Lower lobe of right lung (tissue), 2 donors: ENCODE measurements at regions not wholly inside any gene's neighbourhood (a gene's known extent, or its start where the extent isn't known, plus 50 kb on each side); places are given as distances from the start of the nearest gene placed in this dataset.

ENCODE experiments used
- ATAC-seq, 2 donors: fragments of 200-7000 bp; cut with Tn5 transposase; one replicate each; pipeline ENCODE4 v1.9.1; 2020 to 2022; ENCODE audit warnings: mild to moderate bottlenecking in 2 of 2, moderate library complexity in 2 of 2
- DNase-seq: peaks from one replicate; pipeline ENCODE4 v3.0.0-alpha.2; 2020
- H3K27ac ChIP-seq: fragments of 200-600 bp; one replicate; pipeline ENCODE4 v1.8.0; 2022
- H3K27me3 ChIP-seq: fragments of 200-600 bp; one replicate; pipeline ENCODE4 v1.8.0; 2022; ENCODE audit warnings: low read depth
- H3K36me3 ChIP-seq: fragments of 200-600 bp; one replicate; pipeline ENCODE4 v1.8.0; 2022; ENCODE audit warnings: mild to moderate bottlenecking
- H3K4me1 ChIP-seq: fragments of 200-600 bp; one replicate; pipeline ENCODE4 v1.8.0; 2022
- H3K4me3 ChIP-seq: fragments of 200-600 bp; one replicate; pipeline ENCODE4 v1.8.0; 2022; ENCODE audit warnings: mild to moderate bottlenecking
- H3K9me3 ChIP-seq: fragments of 200-600 bp; one replicate; pipeline ENCODE4 v1.8.0; 2022
- intact Hi-C: fragments of 100-400 bp; cut with DNase I; formaldehyde crosslinking; loops from one replicate; pipeline ENCODE4 v1.11.0; 2022
- TF ChIP-seq, protein P1 (sequence below): fragments of 200-600 bp; IDR thresholded peaks from one replicate; pipeline ENCODE4 v1.8.0; 2022; ENCODE audit warnings: antibody characterized with exemption, mild to moderate bottlenecking
- donor health status: DM: no; HTN: yes; CAD: no; lungs with severe emphysema.

DNA sequence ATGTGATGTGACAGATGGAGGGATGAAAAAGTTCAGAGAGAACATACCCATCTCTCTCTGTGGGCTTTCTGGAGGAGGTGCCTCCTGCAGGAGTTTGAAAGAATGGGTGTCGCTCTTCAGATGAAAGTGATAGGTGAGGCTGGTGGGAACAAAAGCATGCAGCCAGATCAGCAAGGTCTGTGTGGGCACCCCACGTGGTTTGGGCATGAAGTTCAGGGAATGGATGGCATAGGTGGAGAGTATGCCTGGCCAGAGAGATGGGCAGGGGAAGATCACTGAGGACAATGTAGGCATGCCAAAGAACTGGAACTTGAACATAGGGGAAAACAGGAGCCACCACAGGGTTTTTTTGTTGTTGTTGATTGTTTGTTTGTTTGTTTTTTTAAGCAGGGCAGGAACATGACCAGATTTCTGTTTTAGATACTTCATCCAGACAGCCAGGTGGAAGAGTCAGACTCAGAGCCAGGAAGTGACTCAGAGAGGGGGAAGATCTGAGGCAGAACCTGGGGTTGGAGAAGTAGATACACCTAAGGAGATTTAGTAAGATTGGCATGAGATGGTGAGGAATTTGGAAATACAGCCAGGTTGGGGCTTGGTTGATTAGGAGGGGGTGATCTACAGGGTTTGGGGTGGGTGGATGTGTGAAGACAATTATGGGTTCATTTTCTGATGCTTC lies 64.8 kb upstream of the CLSTN2 start:
- no peaks in the 10 kb centered on the region for H3K36me3 ChIP-seq
- no peaks in the 10 kb centered on the region for H3K27me3 ChIP-seq
- H3K4me3 ChIP-seq: no peak overlapping the region
- TF ChIP-seq, protein P1, sequence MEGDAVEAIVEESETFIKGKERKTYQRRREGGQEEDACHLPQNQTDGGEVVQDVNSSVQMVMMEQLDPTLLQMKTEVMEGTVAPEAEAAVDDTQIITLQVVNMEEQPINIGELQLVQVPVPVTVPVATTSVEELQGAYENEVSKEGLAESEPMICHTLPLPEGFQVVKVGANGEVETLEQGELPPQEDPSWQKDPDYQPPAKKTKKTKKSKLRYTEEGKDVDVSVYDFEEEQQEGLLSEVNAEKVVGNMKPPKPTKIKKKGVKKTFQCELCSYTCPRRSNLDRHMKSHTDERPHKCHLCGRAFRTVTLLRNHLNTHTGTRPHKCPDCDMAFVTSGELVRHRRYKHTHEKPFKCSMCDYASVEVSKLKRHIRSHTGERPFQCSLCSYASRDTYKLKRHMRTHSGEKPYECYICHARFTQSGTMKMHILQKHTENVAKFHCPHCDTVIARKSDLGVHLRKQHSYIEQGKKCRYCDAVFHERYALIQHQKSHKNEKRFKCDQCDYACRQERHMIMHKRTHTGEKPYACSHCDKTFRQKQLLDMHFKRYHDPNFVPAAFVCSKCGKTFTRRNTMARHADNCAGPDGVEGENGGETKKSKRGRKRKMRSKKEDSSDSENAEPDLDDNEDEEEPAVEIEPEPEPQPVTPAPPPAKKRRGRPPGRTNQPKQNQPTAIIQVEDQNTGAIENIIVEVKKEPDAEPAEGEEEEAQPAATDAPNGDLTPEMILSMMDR: no peak
- no peaks in the 10 kb centered on the region for H3K4me1 ChIP-seq
- DNase-seq: no peak
- intact Hi-C loops: no loop called here
- ATAC-seq: no peak
- H3K9me3 ChIP-seq: no peaks in the 10 kb centered on the region
- no peak overlapping the region for H3K27ac ChIP-seq

DNA sequence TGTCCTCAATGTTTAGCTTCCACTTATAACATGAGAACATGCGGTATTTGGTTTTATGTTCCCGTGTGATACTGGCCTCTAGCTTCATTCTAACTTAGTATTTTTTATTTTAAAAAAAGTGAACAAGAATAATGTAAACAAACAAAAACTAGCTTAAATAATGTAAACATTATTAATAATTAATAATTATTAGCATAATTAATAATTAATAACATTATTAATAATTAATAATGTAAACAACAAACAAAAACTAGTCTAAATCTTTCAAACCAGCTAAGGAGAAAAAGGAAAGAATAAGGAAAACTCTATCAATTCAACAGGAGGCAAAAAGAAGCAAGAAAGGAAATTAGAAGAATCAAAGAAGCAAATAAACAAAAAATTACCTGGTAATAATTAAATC lies 66.2 kb upstream of the CLSTN2 start:
- DNase-seq (no peak), ATAC-seq (no peak)
- no peaks in the 10 kb centered on the region for H3K4me1 ChIP-seq
- no peak overlapping the region for H3K4me3 ChIP-seq
- no peak overlapping the region for H3K27ac ChIP-seq
- no peaks in the 10 kb centered on the region for H3K36me3 ChIP-seq
- TF ChIP-seq, protein P1: no peak
- intact Hi-C loops: no loop called here
- no peaks in the 10 kb centered on the region for H3K9me3 ChIP-seq
- H3K27me3 ChIP-seq: no peaks in the 10 kb centered on the region

DNA sequence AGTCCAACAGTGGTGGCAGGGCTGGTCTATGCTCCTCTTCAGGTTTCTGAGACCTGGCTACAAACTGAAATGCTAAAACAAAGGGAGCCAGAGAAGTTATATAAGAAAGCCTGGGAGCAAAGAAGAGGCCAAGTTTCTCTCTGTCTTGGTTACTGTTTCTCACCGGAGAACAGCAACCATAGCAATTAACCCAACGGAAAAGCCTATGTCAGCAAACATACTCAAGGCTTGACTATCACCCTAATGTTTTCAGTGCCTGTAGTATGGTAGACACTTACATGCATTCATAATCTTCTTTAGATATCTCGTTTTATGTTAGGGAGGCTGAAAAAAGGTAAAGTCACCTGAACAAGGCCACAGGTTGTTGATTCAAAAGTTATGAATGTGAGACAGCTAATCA lies 86.3 kb upstream of the CLSTN2 start:
- Histone ChIP-seq H3K4me1 (no peaks in the 10 kb centered on the region), H3K36me3 (no peaks in the 10 kb centered on the region), H3K27me3 (no peaks in the 10 kb centered on the region), H3K4me3 (no peak overlapping the region), H3K27ac (no peak overlapping the region), H3K9me3 (peaks cover 6% of the 10 kb centered on the region)
- intact Hi-C loops: no loop called here
- ATAC-seq: no peak
- TF ChIP-seq, protein P1: no peak
- no peak for DNase-seq

DNA sequence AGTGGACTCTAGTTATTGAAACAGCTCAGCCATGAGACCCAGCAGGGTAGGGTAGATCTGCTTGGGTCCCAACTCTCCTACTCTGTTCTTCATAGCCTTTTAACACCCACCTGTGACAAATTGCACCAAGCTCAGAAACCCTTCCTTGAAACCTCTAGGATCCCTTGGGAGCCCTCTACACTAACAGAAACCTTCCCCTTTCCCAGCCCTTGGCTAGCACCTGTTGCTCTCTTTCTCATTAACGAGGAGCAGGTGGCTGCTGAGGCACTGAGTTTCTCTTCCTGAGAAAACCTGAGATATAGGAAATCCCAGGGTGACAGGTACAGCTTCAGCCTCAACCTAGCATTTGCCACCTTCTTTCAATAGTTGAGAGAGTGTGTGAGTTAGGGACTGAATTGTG lies 88.3 kb upstream of the CLSTN2 start:
- no peaks in the 10 kb centered on the region for H3K4me1 ChIP-seq
- intact Hi-C loops: no loop called here
- TF ChIP-seq, protein P1: no peak
- H3K27ac ChIP-seq: no peak overlapping the region
- H3K4me3 ChIP-seq: no peak overlapping the region
- no peak for DNase-seq
- H3K9me3 ChIP-seq: peaks cover 6% of the 10 kb centered on the region
- no peak for ATAC-seq
- H3K36me3 ChIP-seq: no peaks in the 10 kb centered on the region
- no peaks in the 10 kb centered on the region for H3K27me3 ChIP-seq

DNA sequence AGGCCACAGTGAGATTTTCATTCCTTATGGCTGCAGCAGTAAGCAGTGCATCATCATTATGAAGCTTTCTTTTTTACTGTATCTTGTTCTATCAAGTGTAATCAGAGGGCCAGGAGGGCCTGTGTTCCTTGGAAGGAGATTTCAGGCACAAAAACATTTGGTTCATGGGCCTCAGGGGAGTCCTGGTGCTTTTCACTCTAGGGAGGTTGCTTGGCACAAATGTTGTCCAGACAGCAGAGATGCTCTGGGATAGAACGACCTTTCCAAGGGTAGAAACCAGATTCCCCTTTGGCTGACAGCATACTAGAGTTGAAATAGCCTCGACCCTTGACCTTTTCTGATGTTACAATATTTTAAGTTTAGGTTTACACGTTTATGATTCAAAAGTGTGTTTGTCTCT lies 95.3 kb upstream of the CLSTN2 start:
- no peaks in the 10 kb centered on the region for H3K4me1 ChIP-seq
- H3K9me3 ChIP-seq: no peaks in the 10 kb centered on the region
- H3K36me3 ChIP-seq: no peaks in the 10 kb centered on the region
- TF ChIP-seq, protein P1: no peak
- DNase-seq: no peak
- H3K27me3 ChIP-seq: no peaks in the 10 kb centered on the region
- intact Hi-C loops: no loop called here
- no peak overlapping the region for H3K27ac ChIP-seq
- H3K4me3 ChIP-seq: no peak overlapping the region
- ATAC-seq: no peak

DNA sequence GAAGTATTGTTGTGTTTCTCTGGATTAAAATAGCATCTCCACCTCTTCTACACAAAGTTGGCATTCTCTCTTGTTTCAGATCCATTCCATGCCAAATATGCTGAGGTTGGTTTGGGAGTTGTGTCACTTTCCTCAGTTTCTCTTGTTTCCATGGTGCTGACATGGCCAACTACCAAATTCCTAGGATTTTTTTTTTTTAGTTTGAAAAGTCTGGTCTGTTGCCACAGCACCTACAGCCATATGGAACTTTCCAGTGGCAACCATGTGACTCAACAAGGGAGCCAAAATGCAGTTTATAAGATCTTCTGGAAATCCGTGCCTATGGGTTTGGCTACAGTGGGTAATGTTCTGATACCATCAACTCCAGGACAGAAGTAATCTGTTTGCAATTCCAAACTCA lies 96.0 kb upstream of the CLSTN2 start:
- no peaks in the 10 kb centered on the region for H3K36me3 ChIP-seq
- TF ChIP-seq, protein P1: no peak
- no peak overlapping the region for H3K27ac ChIP-seq
- no peak overlapping the region for H3K4me3 ChIP-seq
- intact Hi-C loops: no loop called here
- no peaks in the 10 kb centered on the region for H3K9me3 ChIP-seq
- no peaks in the 10 kb centered on the region for H3K4me1 ChIP-seq
- ATAC-seq: no peak
- no peak for DNase-seq
- no peaks in the 10 kb centered on the region for H3K27me3 ChIP-seq
